IPS-20b (cell line): ENCODE measurements at regions not wholly inside any gene's neighbourhood (a gene's known extent, or its start where the extent isn't known, plus 50 kb on each side); places are given as distances from the start of the nearest gene placed in this dataset.

Experiments used
- H3K27ac ChIP-seq: one replicate; pipeline ENCODE4 v1.5.1; 2013; ENCODE audit warnings: low read length
- H3K27me3 ChIP-seq: 2 replicates; pipeline ENCODE4 v1.6.1; 2013; ENCODE audit warnings: mild to moderate bottlenecking, low read length, inconsistent platforms; ENCODE audit not compliant: insufficient read depth
- H3K36me3 ChIP-seq: 2 replicates; pipeline ENCODE4 v1.6.1; 2013; ENCODE audit warnings: low read depth, mild to moderate bottlenecking, inconsistent platforms, low read length, moderate library complexity; ENCODE audit not compliant: insufficient read depth
- H3K4me1 ChIP-seq: 2 replicates; pipeline ENCODE4 v1.6.1; 2013; ENCODE audit warnings: mild to moderate bottlenecking, control low read depth, inconsistent platforms, low read length, moderate library complexity; ENCODE audit not compliant: insufficient read depth
- H3K4me3 ChIP-seq: 2 replicates; pipeline ENCODE4 v1.5.1; 2013; ENCODE audit warnings: mild to moderate bottlenecking, low read length, inconsistent platforms
- H3K9ac ChIP-seq: 2 replicates; pipeline ENCODE4 v1.6.1; 2013; ENCODE audit warnings: low read depth, mild to moderate bottlenecking, inconsistent platforms, low read length, moderate library complexity
- H3K9me3 ChIP-seq: 2 replicates; pipeline ENCODE4 v1.6.1; 2013; ENCODE audit warnings: mild to moderate bottlenecking, low read depth, low read length, inconsistent platforms; ENCODE audit not compliant: insufficient read depth

- no peak overlapping the region for H3K4me3 ChIP-seq
- H3K9me3 ChIP-seq, result no peaks in the 10 kb centered on the region; the same call in 1 of the 2 replicates
- no peaks in the 10 kb centered on the region for H3K36me3 ChIP-seq
- no peaks in the 10 kb centered on the region for H3K4me1 ChIP-seq
- H3K9ac ChIP-seq, result no peak overlapping the region
- no peak overlapping the region for H3K27ac ChIP-seq
- no peaks in the 10 kb centered on the region for H3K27me3 ChIP-seq
These were observed 184.6 kb upstream of the BCOR start for GRCh38 chrX:40282348-40282747.

GRCh38 chrX:40281336-40282005 lies 183.7 kb upstream of the BCOR start:
- no peak overlapping the region for H3K9ac ChIP-seq

GRCh38 chrX:40279762-40280161 lies 182.0 kb upstream of the BCOR start:
- no peaks in the 10 kb centered on the region for H3K36me3 ChIP-seq
- H3K4me1 ChIP-seq, result no peaks in the 10 kb centered on the region
- H3K27ac ChIP-seq, result no peak overlapping the region
- no peaks in the 10 kb centered on the region for H3K27me3 ChIP-seq
- H3K9ac ChIP-seq, result no peak overlapping the region
- no peaks in the 10 kb centered on the region for H3K9me3 ChIP-seq
- no peak overlapping the region for H3K4me3 ChIP-seq

More at GRCh38 chrX:40281336-40282005, 183.7 kb upstream of the BCOR start:
- Histone ChIP-seq H3K9me3 (no peaks in the 10 kb centered on the region; the same call in 1 of the 2 replicates), H3K27ac (no peak overlapping the region), H3K4me1 (no peaks in the 10 kb centered on the region), H3K27me3 (no peaks in the 10 kb centered on the region), H3K4me3 (no peak overlapping the region), H3K36me3 (no peaks in the 10 kb centered on the region)

- no peak overlapping the region for H3K9ac ChIP-seq
- no peaks in the 10 kb centered on the region for H3K36me3 ChIP-seq
- no peak overlapping the region for H3K27ac ChIP-seq
- H3K4me1 ChIP-seq, result no peaks in the 10 kb centered on the region
- H3K4me3 ChIP-seq, result no peak overlapping the region
- H3K27me3 ChIP-seq, result no peaks in the 10 kb centered on the region
- no peaks in the 10 kb centered on the region for H3K9me3 ChIP-seq
These were observed 181.3 kb upstream of the BCOR start for GRCh38 chrX:40279091-40279430.

GRCh38 chrX:40278340-40279090 lies 180.8 kb upstream of the BCOR start:
- Histone ChIP-seq H3K9me3 (no peaks in the 10 kb centered on the region), H3K4me1 (no peaks in the 10 kb centered on the region), H3K27ac (no peak overlapping the region), H3K4me3 (no peak overlapping the region), H3K36me3 (no peaks in the 10 kb centered on the region), H3K9ac (no peak overlapping the region), H3K27me3 (no peaks in the 10 kb centered on the region)

- Histone ChIP-seq H3K27ac (no peak overlapping the region), H3K9ac (no peak overlapping the region), H3K9me3 (no peaks in the 10 kb centered on the region), H3K36me3 (no peaks in the 10 kb centered on the region), H3K27me3 (no peaks in the 10 kb centered on the region), H3K4me1 (no peaks in the 10 kb centered on the region; the same call in 1 of the 2 replicates), H3K4me3 (no peak overlapping the region)
These were observed 179.9 kb upstream of the BCOR start for GRCh38 chrX:40277672-40278071.

GRCh38 chrX:40273356-40274050 lies 175.7 kb upstream of the BCOR start:
- H3K4me1 ChIP-seq, result peaks cover 3% of the 10 kb centered on the region; the same call in 1 of the 2 replicates
- no peak overlapping the region for H3K9ac ChIP-seq
- no peaks in the 10 kb centered on the region for H3K9me3 ChIP-seq
- no peaks in the 10 kb centered on the region for H3K36me3 ChIP-seq
- 0 out of 2 replicates have a peak, but pooled peaks cover 2% of the 10 kb centered on the region for H3K27me3 ChIP-seq
- H3K27ac ChIP-seq, result no peak overlapping the region
- no peak overlapping the region for H3K4me3 ChIP-seq

- Histone ChIP-seq H3K9me3 (no peaks in the 10 kb centered on the region), H3K9ac (no peak overlapping the region), H3K27ac (no peak overlapping the region), H3K4me1 (peaks cover 3% of the 10 kb centered on the region; the same call in 1 of the 2 replicates), H3K27me3 (peaks cover 9% of the 10 kb centered on the region), H3K36me3 (no peaks in the 10 kb centered on the region), H3K4me3 (no peak overlapping the region)
These were observed 175.0 kb upstream of the BCOR start for GRCh38 chrX:40272776-40273175.

GRCh38 chrX:40272141-40272540 lies 174.4 kb upstream of the BCOR start:
- Histone ChIP-seq H3K9ac (no peak overlapping the region), H3K27me3 (peaks cover 15% of the 10 kb centered on the region), H3K27ac (no peak overlapping the region), H3K36me3 (no peaks in the 10 kb centered on the region), H3K9me3 (no peaks in the 10 kb centered on the region), H3K4me1 (peaks cover 3% of the 10 kb centered on the region; the same call in 1 of the 2 replicates), H3K4me3 (no peak overlapping the region)

GRCh38 chrX:40268188-40268520 lies 170.4 kb upstream of the BCOR start:
- H3K4me3 ChIP-seq, result no peak overlapping the region

GRCh38 chrX:40267334-40268187 lies 169.8 kb upstream of the BCOR start:
- Histone ChIP-seq H3K27ac (no peak overlapping the region), H3K9ac (peak overlapping the region; percentile 28; the same call in 1 of the 2 replicates), H3K27me3 (peaks cover 19% of the 10 kb centered on the region), H3K4me3 (peak overlapping the region; percentile 31; the same call in 1 of the 2 replicates), H3K36me3 (no peaks in the 10 kb centered on the region), H3K9me3 (no peaks in the 10 kb centered on the region), H3K4me1 (peaks cover 3% of the 10 kb centered on the region; the same call in 1 of the 2 replicates)

More at GRCh38 chrX:40268188-40268520, 170.4 kb upstream of the BCOR start:
- H3K9me3 ChIP-seq, result no peaks in the 10 kb centered on the region
- H3K4me1 ChIP-seq, result peaks cover 3% of the 10 kb centered on the region; the same call in 1 of the 2 replicates
- H3K27ac ChIP-seq, result no peak overlapping the region
- no peaks in the 10 kb centered on the region for H3K36me3 ChIP-seq
- H3K9ac ChIP-seq, result no peak overlapping the region
- H3K27me3 ChIP-seq, result peaks cover 19% of the 10 kb centered on the region
